Ramos (cell line): ENCODE measurements at regions not wholly inside any gene's neighbourhood (a gene's known extent, or its start where the extent isn't known, plus 50 kb on each side); places are given as distances from the start of the nearest gene placed in this dataset.

Source experiments
- in situ Hi-C: fragments of 300-500 bp; cut with MboI; formaldehyde crosslinking; loops from one replicate; pipeline ENCODE4 v1.14.3; 2022; ENCODE audit warnings: low sequenced_read_pairs; ENCODE audit not compliant: unreplicated experiment

GRCh38 chr6:41467627-41468404, 78.4 kb upstream of the FOXP4 start:
- in situ Hi-C loops, result no loop called here

- in situ Hi-C loops, result no loop called here
Observed at GRCh38 chr6:41469156-41470028, 76.8 kb upstream of the FOXP4 start.

GRCh38 chr6:41470029-41470330, 76.2 kb upstream of the FOXP4 start:
- in situ Hi-C loops, result no loop called here

- in situ Hi-C loops, result no loop called here
Observed at GRCh38 chr6:41470331-41471063, 75.7 kb upstream of the FOXP4 start.

- in situ Hi-C loops, result no loop called here
Observed at GRCh38 chr6:41471064-41471895, 74.9 kb upstream of the FOXP4 start.

- in situ Hi-C loops, result no loop called here
Observed at GRCh38 chr6:41474213-41474933, 71.8 kb upstream of the FOXP4 start.

GRCh38 chr6:41475164-41475563, 71.0 kb upstream of the FOXP4 start:
- in situ Hi-C loops, result no loop called here

GRCh38 chr6:41475737-41476357, 70.3 kb upstream of the FOXP4 start:
- in situ Hi-C loops, result no loop called here

- in situ Hi-C loops, result no loop called here
Observed at GRCh38 chr6:41476401-41476800, 69.8 kb upstream of the FOXP4 start.

- in situ Hi-C loops, result no loop called here
Observed at GRCh38 chr6:41477572-41477971, 68.6 kb upstream of the FOXP4 start.

- in situ Hi-C loops, result no loop called here
Observed at GRCh38 chr6:41483943-41484342, 62.2 kb upstream of the FOXP4 start.

GRCh38 chr6:41487860-41488432, 58.2 kb upstream of the FOXP4 start:
- in situ Hi-C loops, result no loop called here

GRCh38 chr6:41488433-41489119, 57.6 kb upstream of the FOXP4 start:
- in situ Hi-C loops, result no loop called here

GRCh38 chr6:41489120-41489851, 56.9 kb upstream of the FOXP4 start:
- in situ Hi-C loops, result no loop called here

GRCh38 chr6:41492261-41492891, 53.8 kb upstream of the FOXP4 start:
- in situ Hi-C loops, result no loop called here

- in situ Hi-C loops, result no loop called here
Observed at GRCh38 chr6:41494212-41495110, 51.7 kb upstream of the FOXP4 start.
